A549 (cell line): ENCODE measurements at regions not wholly inside any gene's neighbourhood (a gene's known extent, or its start where the extent isn't known, plus 50 kb on each side); places are given as distances from the start of the nearest gene placed in this dataset.

Source experiments
- ATAC-seq, 2 experiments: fragments of 200-7000 bp in 1 of 2; fragments of >200 bp in 1 of 2; cut with Nextera tagmentation in 1 of 2; cut with Tn5 transposase in 1 of 2; 3 replicates each; pipeline versions ENCODE4 v1.8.0 to v1.9.1; 2018 to 2020; ENCODE audit warnings: mild to moderate bottlenecking in 1 of 2, moderate library complexity in 1 of 2
- CTCF ChIA-PET: fragments of 300-600 bp; sonication (Branson Sonifier 250); formaldehyde crosslinking; extraction: SDS; loops from one replicate; lab custom pipeline; 2021; ENCODE audit warnings: antibody characterized with exemption, inconsistent platforms; lab: Yijun Ruan, JAX
- POLR2A ChIA-PET: fragments of 350-600 bp; formaldehyde crosslinking; extraction: SDS; loops from one replicate; lab custom pipeline; 2021; ENCODE audit warnings: antibody characterized with exemption, inconsistent platforms; lab: Yijun Ruan, JAX
- DNase-seq, 2 experiments: peaks; one replicate each; pipeline versions ENCODE4 v3.0.0 to v3.0.0-alpha.2; 2011 to 2016; ENCODE audit warnings: low read depth in 1 of 2, low spot score in 1 of 2
- FAIRE-seq: peaks from 2 replicates; lab custom pipeline; 2011; peaks lifted over from hg19 to GRCh38; lab: Jason Lieb, UNC
- H3K27ac ChIP-seq, 2 experiments: fragments of >200 bp; sonication (Bioruptor Twin); formaldehyde crosslinking; 3 replicates each; pipeline ENCODE4 v1.5.1; 2016 to 2017
- H3K4me1 ChIP-seq: fragments of >200 bp; sonication (Bioruptor Twin); formaldehyde crosslinking; 3 replicates; pipeline ENCODE4 v1.6.1; 2016
- H3K4me2 ChIP-seq: fragments of >200 bp; sonication (Bioruptor Twin); formaldehyde crosslinking; 3 replicates; pipeline ENCODE4 v1.6.1; 2016
- H3K4me3 ChIP-seq: fragments of >200 bp; sonication (Bioruptor Twin); formaldehyde crosslinking; 3 replicates; pipeline ENCODE4 v1.5.1; 2016
- H3K9me3 ChIP-seq: fragments of >200 bp; sonication (Bioruptor Twin); formaldehyde crosslinking; 3 replicates; pipeline ENCODE4 v1.6.1; 2016
- BCL3 ChIP-seq: fragments of >200 bp; sonication (Bioruptor Twin); formaldehyde crosslinking; IDR thresholded peaks from 3 replicates; pipeline ENCODE4 v1.6.1; 2016
- BHLHE40 ChIP-seq: IDR thresholded peaks from 2 replicates; pipeline ENCODE4 v1.6.1; 2012; ENCODE audit warnings: low read depth, low read length, inconsistent platforms
- CTCF ChIP-seq: fragments of >200 bp; sonication (Bioruptor Twin); formaldehyde crosslinking; IDR thresholded peaks from 3 replicates; pipeline ENCODE4 v1.5.1; 2016
- EHF ChIP-seq: fragments of 250-450 bp; sonication (Bioruptor Pico); IDR thresholded peaks from 2 replicates; pipeline ENCODE4 v1.5.0; 2020; ENCODE audit warnings: mild to moderate bottlenecking
- EP300 ChIP-seq, 2 experiments: fragments of >200 bp; sonication (Bioruptor Twin); formaldehyde crosslinking; IDR thresholded peaks; 2 replicates in 1 of 2; 3 replicates in 1 of 2; pipeline ENCODE4 v1.6.1; 2016 to 2017
- FOSL2 ChIP-seq, 2 experiments: fragments of 450-650 bp in 1 of 2; fragments of >200 bp in 1 of 2; sonication (Bioruptor Twin) in 1 of 2; formaldehyde crosslinking; IDR thresholded peaks; 2 replicates each; pipeline versions ENCODE4 v1.5.0 to v1.6.1; 2016 to 2020; ENCODE audit warnings: mild to moderate bottlenecking in 1 of 2, moderate library complexity in 1 of 2
- FOXS1 ChIP-seq: fragments of 250-450 bp; sonication (Bioruptor Pico); IDR thresholded peaks from 2 replicates; pipeline ENCODE4 v1.5.0; 2020; ENCODE audit warnings: mild to moderate bottlenecking, moderate library complexity
- HES2 ChIP-seq: fragments of >200 bp; sonication (Bioruptor Twin); formaldehyde crosslinking; IDR thresholded peaks from 2 replicates; pipeline ENCODE4 v1.6.1; 2016
- HMGXB4 ChIP-seq: fragments of 250-450 bp; sonication (Bioruptor Pico); IDR thresholded peaks from 2 replicates; pipeline ENCODE4 v1.5.0; 2021; ENCODE audit warnings: mild to moderate bottlenecking, moderate library complexity, borderline replicate concordance
- HOXA7 ChIP-seq: fragments of 250-450 bp; sonication (Bioruptor Pico); IDR thresholded peaks from 2 replicates; pipeline ENCODE4 v1.5.0; 2020; ENCODE audit warnings: mild to moderate bottlenecking, moderate library complexity
- HOXB13 ChIP-seq: fragments of 250-450 bp; sonication (Bioruptor Pico); IDR thresholded peaks from 2 replicates; pipeline ENCODE4 v1.5.0; 2020; ENCODE audit warnings: low read depth, mild to moderate bottlenecking, moderate library complexity
- KDM1A ChIP-seq: fragments of 200-600 bp; sonication (generic); IDR thresholded peaks from 2 replicates; pipeline ENCODE4 v1.6.1; 2016; ENCODE audit warnings: low read depth, mild to moderate bottlenecking
- KDM5A ChIP-seq: fragments of 200-600 bp; sonication (generic); IDR thresholded peaks from 2 replicates; pipeline ENCODE4 v1.6.1; 2016; ENCODE audit warnings: antibody characterized with exemption, mild to moderate bottlenecking
- MAFK ChIP-seq: fragments of 450-650 bp; IDR thresholded peaks from 2 replicates; pipeline ENCODE4 v1.6.1; 2014; ENCODE audit not compliant: partially characterized antibody
- MAZ ChIP-seq: fragments of 150-350 bp; IDR thresholded peaks from 2 replicates; pipeline ENCODE4 v1.6.1; 2014; ENCODE audit warnings: antibody characterized with exemption, low read depth, low read length, borderline replicate concordance
- NFE2L2 ChIP-seq: fragments of 150-350 bp; conservative IDR thresholded peaks from 2 replicates; pipeline ENCODE4 v1.6.1; 2014; ENCODE audit warnings: low read length
- NPAS2 ChIP-seq: fragments of 250-450 bp; sonication (Bioruptor Pico); IDR thresholded peaks from 2 replicates; pipeline ENCODE4 v1.8.0; 2022; ENCODE audit warnings: mild to moderate bottlenecking, moderate library complexity, borderline replicate concordance
- POLR2A ChIP-seq: IDR thresholded peaks from 2 replicates; pipeline ENCODE4 v1.6.1; 2012; ENCODE audit warnings: mild to moderate bottlenecking, low read length
- POLR2AphosphoS2 ChIP-seq: conservative IDR thresholded peaks from 2 replicates; pipeline ENCODE4 v1.6.1; 2012; ENCODE audit warnings: low read length, improper control_type of control experiment, inconsistent platforms
- RCOR1 ChIP-seq: fragments of 150-350 bp; IDR thresholded peaks from 2 replicates; pipeline ENCODE4 v1.6.1; 2014; ENCODE audit warnings: antibody characterized with exemption, low read length, low read depth
- RFX5 ChIP-seq: fragments of 450-650 bp; IDR thresholded peaks from 2 replicates; pipeline ENCODE4 v1.7.1; 2014; ENCODE audit warnings: antibody characterized with exemption, mild to moderate bottlenecking, moderate library complexity
- ZFP36 ChIP-seq: fragments of 450-650 bp; IDR thresholded peaks from 2 replicates; pipeline ENCODE4 v1.6.1; 2014; ENCODE audit warnings: borderline replicate concordance; ENCODE audit not compliant: partially characterized antibody
- ZNF302 ChIP-seq: fragments of 250-450 bp; sonication (Bioruptor Pico); IDR thresholded peaks from 2 replicates; pipeline ENCODE4 v1.9.0; 2021; ENCODE audit warnings: inconsistent platforms, mild to moderate bottlenecking, moderate library complexity
- ZSCAN20 ChIP-seq: fragments of 250-450 bp; sonication (Bioruptor Pico); IDR thresholded peaks from 2 replicates; pipeline ENCODE4 v1.8.0; 2022; ENCODE audit warnings: mild to moderate bottlenecking, moderate library complexity
- WGBS: methylation state at CpG from one replicate; pipeline ENCODE4 v1.1.6; 2017; ENCODE audit errors: missing lambda C conversion rate; 5-methylcytosine and 5-hydroxymethylcytosine counted together
- TF ChIP-seq, protein P1 (sequence below): fragments of 250-450 bp; sonication (Bioruptor Pico); IDR thresholded peaks from 2 replicates; pipeline ENCODE4 v1.5.0; 2020; ENCODE audit warnings: low read depth, mild to moderate bottlenecking, moderate library complexity

DNA sequence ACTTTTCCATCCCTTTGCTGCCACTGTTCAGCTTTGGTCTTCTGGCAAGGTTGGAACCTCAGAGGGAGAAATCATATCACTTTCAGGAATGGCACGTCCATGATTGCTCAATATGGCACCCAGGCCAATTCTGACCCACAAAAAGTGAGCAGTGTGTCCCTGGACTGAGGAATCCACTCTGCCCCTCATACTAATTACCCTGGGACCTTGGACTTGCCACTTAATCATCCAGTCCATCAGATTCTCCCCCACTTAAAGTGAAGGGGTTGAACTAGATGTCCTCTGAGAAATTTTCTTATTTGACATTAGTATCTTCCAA is 449.3 kb upstream of the CITED2 start:
- CTCF ChIA-PET, result no interaction called here
- POLR2A ChIA-PET, result no interaction called here
- no peak for FAIRE-seq

DNA sequence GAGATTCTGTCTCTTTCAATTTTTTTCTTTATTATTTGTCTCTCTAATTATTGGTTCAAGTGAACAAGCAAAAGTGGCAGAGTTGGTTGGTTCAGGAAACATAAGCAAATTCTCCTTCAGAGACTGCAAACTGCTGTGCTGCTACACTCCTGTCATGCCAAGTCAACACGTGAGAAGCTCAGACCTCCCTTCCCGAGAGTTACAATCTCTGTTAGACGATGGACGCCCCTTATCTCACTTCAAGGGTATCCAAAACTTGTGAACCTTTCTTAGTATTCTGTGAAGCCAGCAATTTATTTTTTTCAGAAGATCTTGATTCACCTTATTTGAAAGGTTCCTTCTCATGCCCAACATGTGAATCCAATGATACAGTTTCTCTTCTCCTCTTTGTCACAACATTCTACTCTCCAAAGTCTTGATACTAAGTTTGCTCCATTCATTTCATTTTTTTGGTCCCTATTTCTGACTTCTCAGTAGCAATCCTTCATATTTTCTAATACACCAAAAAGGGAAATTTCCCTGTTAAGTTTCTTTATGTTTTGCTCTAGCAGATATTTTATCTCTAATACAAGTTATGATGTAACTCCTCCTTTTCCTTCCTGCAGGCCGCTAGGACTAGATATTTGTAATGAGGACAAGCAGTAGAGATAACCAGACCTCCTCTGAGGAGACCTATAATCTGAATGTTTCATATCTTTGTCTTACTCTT is 448.8 kb upstream of the CITED2 start:
- ChIA-PET CTCF (no interaction called here), POLR2A (no interaction called here)
- Histone ChIP-seq H3K9me3 (no peaks in the 10 kb centered on the region), H3K27ac (no peak overlapping the region), H3K4me1 (peaks cover 8% of the 10 kb centered on the region; the same call in 1 of the 3 replicates), H3K4me3 (no peak overlapping the region), H3K4me2 (no peak overlapping the region)
- no peak for ATAC-seq
- FAIRE-seq, result no peak
- no peak for DNase-seq
- whole genome bisulfite sequencing, result 77% methylated on average over 5 of the region's 5 CpGs
- TF ChIP-seq MAFK (no peak), ZSCAN20 (CRISPR knock-in tag) (no peak), ZFP36 (no peak), KDM5A (no peak), EHF (CRISPR knock-in tag) (no peak), MAZ (no peak), RCOR1 (no peak), NPAS2 (CRISPR knock-in tag) (no peak), BCL3 (no peak), POLR2AphosphoS2 (no peak), FOSL2 (IDR thresholded peaks at IDR 0.05) (no peak), FOSL2 (CRISPR knock-in tag; IDR thresholded peaks at IDR 0.05) (no peak), BHLHE40 (no peak), EP300 (IDR thresholded peaks at IDR 0.05) (no peak), RFX5 (no peak)
- TF ChIP-seq, protein P1, sequence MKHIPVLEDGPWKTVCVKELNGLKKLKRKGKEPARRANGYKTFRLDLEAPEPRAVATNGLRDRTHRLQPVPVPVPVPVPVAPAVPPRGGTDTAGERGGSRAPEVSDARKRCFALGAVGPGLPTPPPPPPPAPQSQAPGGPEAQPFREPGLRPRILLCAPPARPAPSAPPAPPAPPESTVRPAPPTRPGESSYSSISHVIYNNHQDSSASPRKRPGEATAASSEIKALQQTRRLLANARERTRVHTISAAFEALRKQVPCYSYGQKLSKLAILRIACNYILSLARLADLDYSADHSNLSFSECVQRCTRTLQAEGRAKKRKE (CRISPR knock-in tag), result no peak

More for the DNA sequence above, 449.3 kb upstream of the CITED2 start:
- DNase-seq, result no peak
- Histone ChIP-seq H3K4me3 (no peak overlapping the region), H3K4me1 (peaks cover 8% of the 10 kb centered on the region; the same call in 1 of the 3 replicates), H3K4me2 (no peak overlapping the region), H3K27ac (no peak overlapping the region), H3K9me3 (no peaks in the 10 kb centered on the region)
- no peak for TF ChIP-seq POLR2A
- no peak for TF ChIP-seq ZNF302 (CRISPR knock-in tag)
- TF ChIP-seq KDM5A, result no peak
- no peak for TF ChIP-seq HMGXB4 (CRISPR knock-in tag)
- TF ChIP-seq RCOR1, result no peak
- TF ChIP-seq HOXB13 (CRISPR knock-in tag), result no peak
- no peak for TF ChIP-seq FOXS1 (CRISPR knock-in tag)
- no peak for TF ChIP-seq CTCF
- TF ChIP-seq MAFK, result no peak
- no peak for TF ChIP-seq HOXA7 (CRISPR knock-in tag)
- TF ChIP-seq HES2, result no peak
- TF ChIP-seq ZFP36, result no peak
- no peak for TF ChIP-seq NFE2L2
- TF ChIP-seq KDM1A, result no peak
- no peak for TF ChIP-seq ZSCAN20 (CRISPR knock-in tag)
- 61% methylated on average over 1 of the region's 1 CpG for WGBS
- no peak for ATAC-seq
